ENCODE measurements at regions not wholly inside any gene's neighbourhood (a gene's known extent, or its start where the extent isn't known, plus 50 kb on each side); places are given as distances from the start of the nearest gene placed in this dataset.

DNA sequence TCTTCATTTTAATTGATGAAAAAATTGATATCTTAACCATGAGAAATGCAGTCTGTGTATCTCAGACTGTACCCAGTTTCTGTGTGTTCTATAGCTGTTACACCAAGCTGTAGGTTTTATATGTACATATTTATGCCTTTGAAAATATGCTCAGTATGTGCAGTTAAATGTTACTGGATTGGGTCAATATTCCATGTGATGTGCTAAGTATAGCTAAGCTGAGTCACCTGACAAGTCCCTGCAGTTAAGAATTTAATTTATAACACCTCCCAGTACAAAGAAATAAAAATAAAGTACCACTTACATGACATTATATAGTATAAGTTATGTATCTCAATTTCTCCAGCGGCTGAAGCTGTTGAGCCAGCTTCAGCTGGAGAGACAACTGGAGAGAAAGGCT is 984.0 kb downstream of the GALC start:
- H3K27me3 ChIP-seq (ENCODE audit: control insufficient read depth, insufficient read depth, low read length): no peaks in the 10 kb centered on the region
- DNase-seq: no peak
- H4K91ac ChIP-seq (ENCODE audit: insufficient read depth, low read depth, low read length): no peak overlapping the region
- no peaks in the 10 kb centered on the region for H3K79me1 ChIP-seq (ENCODE audit: low read depth in 1 of 2, low read length in 2 of 2)
- TF ChIP-seq BHLHE40 (IDR thresholded peaks at IDR 0.05; ENCODE audit: low read depth, low read length) (no peak), CHD1 (IDR thresholded peaks at IDR 0.05; ENCODE audit: low read depth, low read length) (no peak), RCOR1 (IDR thresholded peaks at IDR 0.05; ENCODE audit: insufficient replicate concordance, low read length) (no peak), SMC3 (IDR thresholded peaks at IDR 0.05; ENCODE audit: low read depth, low read length) (no peak), MXI1 (IDR thresholded peaks at IDR 0.05; ENCODE audit: borderline replicate concordance, low read depth, low read length) (no peak)
- TF ChIP-seq, protein P1, sequence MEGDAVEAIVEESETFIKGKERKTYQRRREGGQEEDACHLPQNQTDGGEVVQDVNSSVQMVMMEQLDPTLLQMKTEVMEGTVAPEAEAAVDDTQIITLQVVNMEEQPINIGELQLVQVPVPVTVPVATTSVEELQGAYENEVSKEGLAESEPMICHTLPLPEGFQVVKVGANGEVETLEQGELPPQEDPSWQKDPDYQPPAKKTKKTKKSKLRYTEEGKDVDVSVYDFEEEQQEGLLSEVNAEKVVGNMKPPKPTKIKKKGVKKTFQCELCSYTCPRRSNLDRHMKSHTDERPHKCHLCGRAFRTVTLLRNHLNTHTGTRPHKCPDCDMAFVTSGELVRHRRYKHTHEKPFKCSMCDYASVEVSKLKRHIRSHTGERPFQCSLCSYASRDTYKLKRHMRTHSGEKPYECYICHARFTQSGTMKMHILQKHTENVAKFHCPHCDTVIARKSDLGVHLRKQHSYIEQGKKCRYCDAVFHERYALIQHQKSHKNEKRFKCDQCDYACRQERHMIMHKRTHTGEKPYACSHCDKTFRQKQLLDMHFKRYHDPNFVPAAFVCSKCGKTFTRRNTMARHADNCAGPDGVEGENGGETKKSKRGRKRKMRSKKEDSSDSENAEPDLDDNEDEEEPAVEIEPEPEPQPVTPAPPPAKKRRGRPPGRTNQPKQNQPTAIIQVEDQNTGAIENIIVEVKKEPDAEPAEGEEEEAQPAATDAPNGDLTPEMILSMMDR (conservative IDR thresholded peaks at IDR 0.05; ENCODE audit: low read depth, low read length): no peak
- TF ChIP-seq, protein P2, sequence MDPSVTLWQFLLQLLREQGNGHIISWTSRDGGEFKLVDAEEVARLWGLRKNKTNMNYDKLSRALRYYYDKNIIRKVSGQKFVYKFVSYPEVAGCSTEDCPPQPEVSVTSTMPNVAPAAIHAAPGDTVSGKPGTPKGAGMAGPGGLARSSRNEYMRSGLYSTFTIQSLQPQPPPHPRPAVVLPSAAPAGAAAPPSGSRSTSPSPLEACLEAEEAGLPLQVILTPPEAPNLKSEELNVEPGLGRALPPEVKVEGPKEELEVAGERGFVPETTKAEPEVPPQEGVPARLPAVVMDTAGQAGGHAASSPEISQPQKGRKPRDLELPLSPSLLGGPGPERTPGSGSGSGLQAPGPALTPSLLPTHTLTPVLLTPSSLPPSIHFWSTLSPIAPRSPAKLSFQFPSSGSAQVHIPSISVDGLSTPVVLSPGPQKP (IDR thresholded peaks at IDR 0.05; ENCODE audit: borderline replicate concordance, low read depth, low read length): no peak
- H3K27ac ChIP-seq (ENCODE audit: insufficient read depth, low read length): no peak overlapping the region
- no peak overlapping the region for H2BK5ac ChIP-seq (ENCODE audit: low read depth, low read length, poor library complexity, severe bottlenecking)
- H3K9ac ChIP-seq (ENCODE audit: low read depth, low read length): no peak overlapping the region
- no peaks in the 10 kb centered on the region for H3K9me1 ChIP-seq (ENCODE audit: insufficient read depth, low read length)
- H4K5ac ChIP-seq (ENCODE audit: low read depth, low read length): no peak overlapping the region
- no peak overlapping the region for H3K14ac ChIP-seq (replicated peaks; ENCODE audit: low read depth, low read length)
- no CpG with 5 or more reads among the region's 1 CpG for WGBS, 2 experiments (ENCODE audit: extremely low coverage in 2 of 2, insufficient read length in 1 of 2)
- ChIA-PET CTCF (no interaction called here), POLR2A (ENCODE audit: unreplicated experiment) (no interaction called here)
- no peak overlapping the region for H2BK15ac ChIP-seq (ENCODE audit: low read depth, low read length)
- intact Hi-C loops (cut with micrococcal nuclease) (no loop called here), dilution Hi-C loops (cut with HindIII; ENCODE audit: low sequenced_read_pairs, unreplicated experiment) (no loop called here), in situ Hi-C loops (cut with MboI; ENCODE audit: low sequenced_read_pairs) (no loop called here)
- no peaks in the 10 kb centered on the region for H3K9me3 ChIP-seq (ENCODE audit: control insufficient read depth, insufficient read depth, low read length)
- H3K56ac ChIP-seq (ENCODE audit: extremely low read depth, insufficient read depth, low read length): no peak overlapping the region
- H4K8ac ChIP-seq (ENCODE audit: low read depth in 2 of 2, low read length in 2 of 2): no peak overlapping the region
- no TSS peak for BruUV-seq (replicated peaks)
- H3K4me1 ChIP-seq (ENCODE audit: control insufficient read depth, insufficient read depth, low read length): no peaks in the 10 kb centered on the region
- no peak for ATAC-seq (ENCODE audit: low read depth)
- no peak overlapping the region for H3K23ac ChIP-seq (ENCODE audit: low read depth, low read length)
- no peak overlapping the region for H2BK20ac ChIP-seq (ENCODE audit: low read depth, low read length)
- H3K18ac ChIP-seq (ENCODE audit: low read depth, low read length): no peak overlapping the region
- no peak overlapping the region for H3K4me2 ChIP-seq (ENCODE audit: low read depth, low read length)
- no peak overlapping the region for H2AK9ac ChIP-seq (replicated peaks; ENCODE audit: low read depth, low read length, poor library complexity)
- H2BK120ac ChIP-seq (ENCODE audit: low read depth, low read length): no peak overlapping the region
- no peak overlapping the region for H2AK5ac ChIP-seq (ENCODE audit: low read depth, low read length)
- no peak overlapping the region for H2AFZ ChIP-seq (replicated peaks; ENCODE audit: low read length, poor library complexity)
- H3K4ac ChIP-seq (ENCODE audit: low read depth, low read length): no peak overlapping the region
- H3K36me3 ChIP-seq (ENCODE audit: control insufficient read depth, insufficient read depth, low read length): no peaks in the 10 kb centered on the region
- H3K4me3 ChIP-seq (ENCODE audit: insufficient read depth, low read depth, low read length): no peak overlapping the region
- H4K20me1 ChIP-seq (ENCODE audit: insufficient read depth, low read length): no peaks in the 10 kb centered on the region

Measured in IMR-90 (cell line).